HepG2 (cell line): ENCODE measurements at regions not wholly inside any gene's neighbourhood (a gene's known extent, or its start where the extent isn't known, plus 50 kb on each side); places are given as distances from the start of the nearest gene placed in this dataset.

ENCODE experiments used
- CENPBD1 ChIP-seq: sonication (generic); formaldehyde crosslinking; IDR thresholded peaks from 2 replicates; pipeline ENCODE4 v1.8.0; 2022; ENCODE audit warnings: missing genetic modification reagents, low read depth, mild to moderate bottlenecking, borderline replicate concordance
- CTCF ChIP-seq: sonication (generic); formaldehyde crosslinking; IDR thresholded peaks from 2 replicates; pipeline ENCODE4 v1.5.0; 2020; ENCODE audit warnings: mild to moderate bottlenecking, missing genetic modification reagents, moderate library complexity
- NR2C2 ChIP-seq: sonication (generic); formaldehyde crosslinking; IDR thresholded peaks from 2 replicates; pipeline ENCODE4 v1.4.0; 2020; ENCODE audit warnings: missing genetic modification reagents, mild to moderate bottlenecking, moderate library complexity, borderline replicate concordance
- ZNF589 ChIP-seq: sonication (generic); formaldehyde crosslinking; conservative IDR thresholded peaks from 2 replicates; pipeline ENCODE4 v1.8.0; 2022; ENCODE audit warnings: mild to moderate bottlenecking, moderate library complexity, missing genetic modification reagents

- no peak for TF ChIP-seq CTCF
- no peak for TF ChIP-seq CENPBD1 (CRISPR knock-in tag)
- no peak for TF ChIP-seq ZNF589 (CRISPR knock-in tag)
- no peak for TF ChIP-seq NR2C2 (CRISPR knock-in tag)
These were observed 1036.4 kb downstream of the NR2F1-AS1 start for GRCh38 chr5:92544596-92544995.
